ENCODE measurements at regions not wholly inside any gene's neighbourhood (a gene's known extent, or its start where the extent isn't known, plus 50 kb on each side); places are given as distances from the start of the nearest gene placed in this dataset.

DNA sequence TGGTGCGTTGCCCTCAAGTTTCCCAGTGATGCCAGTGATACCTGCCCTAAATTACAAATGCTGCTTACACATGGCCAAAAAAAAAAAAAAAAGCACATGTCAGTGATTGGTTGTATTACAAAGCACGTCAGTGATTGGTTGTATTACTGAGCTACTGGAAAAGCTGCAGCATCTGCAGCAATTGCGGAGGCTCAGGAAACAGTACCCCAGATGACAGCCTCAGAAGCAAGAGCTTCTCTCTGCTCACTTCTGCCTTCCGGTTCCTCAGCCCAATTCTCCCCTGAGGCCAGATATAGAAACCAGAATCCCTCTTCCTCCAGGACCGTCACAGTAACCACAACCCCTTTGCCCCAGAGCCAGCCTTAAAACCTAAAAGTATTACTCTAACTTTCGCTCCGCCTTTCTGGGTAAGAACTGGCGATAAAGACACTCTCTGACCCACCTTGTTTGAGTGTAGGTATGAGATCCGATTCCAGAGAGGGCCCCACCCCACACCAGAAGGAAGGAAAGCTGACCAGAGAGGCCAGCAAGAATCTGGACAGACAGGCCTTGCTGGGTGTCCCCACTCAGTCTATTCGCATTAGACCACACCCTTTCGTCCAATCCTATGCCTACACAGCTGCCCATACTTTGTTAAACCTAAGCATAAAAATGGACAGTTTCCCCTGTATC is 85.0 kb upstream of the SORBS2 start:
- Histone ChIP-seq H2AFZ (ENCODE audit: low read depth, low read length) (no peak overlapping the region), H3K27ac (ENCODE audit: insufficient read depth, low read depth, low read length) (no peak overlapping the region), H3K9me1 (replicated peaks; ENCODE audit: control insufficient read depth, extremely low read depth, insufficient read depth, low read length) (no peaks in the 10 kb centered on the region), H3K36me3 (ENCODE audit: control insufficient read depth in 2 of 2, extremely low read depth in 1 of 2, insufficient read depth in 2 of 2, low read length in 2 of 2) (no peaks in the 10 kb centered on the region), H3K79me2 (ENCODE audit: control insufficient read depth, insufficient read depth, low read length) (no peaks in the 10 kb centered on the region), H3K9me3 (replicated peaks; ENCODE audit: control insufficient read depth, insufficient read depth, low read length) (no peaks in the 10 kb centered on the region), H3K4me1 (ENCODE audit: control insufficient read depth, extremely low read depth, insufficient read depth, low read length) (no peaks in the 10 kb centered on the region), H3K9ac (replicated peaks; ENCODE audit: extremely low read depth, insufficient read depth, low read length) (no peak overlapping the region), H3K4me3 (replicated peaks in 1 of 3; ENCODE audit: insufficient read depth in 1 of 3, low read depth in 1 of 3, low read length in 3 of 3) (no peak overlapping the region), H3K4me2 (ENCODE audit: insufficient read depth, low read length) (no peak overlapping the region), H3K27me3 (ENCODE audit: control insufficient read depth in 2 of 2, insufficient read depth in 2 of 2, low read length in 2 of 2) (no peaks in the 10 kb centered on the region), H4K20me1 (replicated peaks; ENCODE audit: control insufficient read depth, extremely low read depth, insufficient read depth, low read length) (no peaks in the 10 kb centered on the region)
- TF ChIP-seq, protein P1, sequence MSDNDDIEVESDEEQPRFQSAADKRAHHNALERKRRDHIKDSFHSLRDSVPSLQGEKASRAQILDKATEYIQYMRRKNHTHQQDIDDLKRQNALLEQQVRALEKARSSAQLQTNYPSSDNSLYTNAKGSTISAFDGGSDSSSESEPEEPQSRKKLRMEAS (IDR thresholded peaks at IDR 0.05; ENCODE audit: insufficient read depth, insufficient read length) = no peak
- TF ChIP-seq, protein P2, sequence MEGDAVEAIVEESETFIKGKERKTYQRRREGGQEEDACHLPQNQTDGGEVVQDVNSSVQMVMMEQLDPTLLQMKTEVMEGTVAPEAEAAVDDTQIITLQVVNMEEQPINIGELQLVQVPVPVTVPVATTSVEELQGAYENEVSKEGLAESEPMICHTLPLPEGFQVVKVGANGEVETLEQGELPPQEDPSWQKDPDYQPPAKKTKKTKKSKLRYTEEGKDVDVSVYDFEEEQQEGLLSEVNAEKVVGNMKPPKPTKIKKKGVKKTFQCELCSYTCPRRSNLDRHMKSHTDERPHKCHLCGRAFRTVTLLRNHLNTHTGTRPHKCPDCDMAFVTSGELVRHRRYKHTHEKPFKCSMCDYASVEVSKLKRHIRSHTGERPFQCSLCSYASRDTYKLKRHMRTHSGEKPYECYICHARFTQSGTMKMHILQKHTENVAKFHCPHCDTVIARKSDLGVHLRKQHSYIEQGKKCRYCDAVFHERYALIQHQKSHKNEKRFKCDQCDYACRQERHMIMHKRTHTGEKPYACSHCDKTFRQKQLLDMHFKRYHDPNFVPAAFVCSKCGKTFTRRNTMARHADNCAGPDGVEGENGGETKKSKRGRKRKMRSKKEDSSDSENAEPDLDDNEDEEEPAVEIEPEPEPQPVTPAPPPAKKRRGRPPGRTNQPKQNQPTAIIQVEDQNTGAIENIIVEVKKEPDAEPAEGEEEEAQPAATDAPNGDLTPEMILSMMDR (IDR thresholded peaks at IDR 0.05; ENCODE audit: extremely low read depth in 1 of 2, insufficient read depth in 1 of 2, low read depth in 1 of 2, low read length in 2 of 2) = no peak
- TF ChIP-seq EZH2 (IDR thresholded peaks at IDR 0.05; ENCODE audit: borderline replicate concordance, low read depth, low read length, severe bottlenecking) = no peak
- TF ChIP-seq GATA2 (IDR thresholded peaks at IDR 0.05; ENCODE audit: insufficient read depth, insufficient read length, low read depth, low read length) = no peak
- TF ChIP-seq FOS (IDR thresholded peaks at IDR 0.05; ENCODE audit: borderline replicate concordance, insufficient read depth, low read length) = no peak
- no peak for TF ChIP-seq MYC (IDR thresholded peaks at IDR 0.05; ENCODE audit: low read depth, low read length)
- TF ChIP-seq POLR2AphosphoS5 (IDR thresholded peaks at IDR 0.05; ENCODE audit: insufficient read depth, low read depth, low read length) = no peak
- no peak for TF ChIP-seq JUN (IDR thresholded peaks at IDR 0.05; ENCODE audit: borderline replicate concordance, insufficient read depth, insufficient read length, low read depth)
- ChIA-PET CTCF (interaction anchor here (0.8 to 1.5 kb wide), 2 partner anchors 11 to 110 kb away, joined by 4 read pairs; no protein-coding TSS in a partner anchor), POLR2A (no interaction called here)
- BruUV-seq (replicated peaks) = no TSS peak
- DNase-seq (ENCODE audit: low read depth, low spot score) (no peak), FAIRE-seq (no peak)
- intact Hi-C loops (cut with micrococcal nuclease) = no loop called here
- dilution Hi-C loops (cut with MboI; ENCODE audit: extremely low pct_ligation_motif_present, low sequenced_read_pairs) = no loop called here
